Thyroid gland (tissue), 4 donors: ENCODE measurements at regions not wholly inside any gene's neighbourhood (a gene's known extent, or its start where the extent isn't known, plus 50 kb on each side); places are given as distances from the start of the nearest gene placed in this dataset.

Source experiments
- POLR2A ChIP-seq, 2 donors: fragments of 450-650 bp; IDR thresholded peaks; one replicate each; pipeline ENCODE4 v1.6.1; 2017; ENCODE audit warnings: antibody characterized with exemption in 2 of 2, mild to moderate bottlenecking in 2 of 2, moderate library complexity in 1 of 2
- TF ChIP-seq, protein P1 (sequence below), 6 experiments: fragments of 200-600 bp in 3 of 6; fragments of 450-650 bp in 3 of 6; sonication (generic) in 3 of 6; IDR thresholded peaks; one replicate each; pipeline ENCODE4 v1.5.1; 2016 to 2019; ENCODE audit warnings: antibody characterized with exemption in 6 of 6, mild to moderate bottlenecking in 2 of 6, inconsistent platforms in 1 of 6, moderate library complexity in 1 of 6

GRCh38 chr6:74065705-74066104 lies 369.7 kb downstream of the CD109 start:
- no peak for TF ChIP-seq POLR2A (IDR thresholded peaks at IDR 0.05)
- TF ChIP-seq, protein P1, sequence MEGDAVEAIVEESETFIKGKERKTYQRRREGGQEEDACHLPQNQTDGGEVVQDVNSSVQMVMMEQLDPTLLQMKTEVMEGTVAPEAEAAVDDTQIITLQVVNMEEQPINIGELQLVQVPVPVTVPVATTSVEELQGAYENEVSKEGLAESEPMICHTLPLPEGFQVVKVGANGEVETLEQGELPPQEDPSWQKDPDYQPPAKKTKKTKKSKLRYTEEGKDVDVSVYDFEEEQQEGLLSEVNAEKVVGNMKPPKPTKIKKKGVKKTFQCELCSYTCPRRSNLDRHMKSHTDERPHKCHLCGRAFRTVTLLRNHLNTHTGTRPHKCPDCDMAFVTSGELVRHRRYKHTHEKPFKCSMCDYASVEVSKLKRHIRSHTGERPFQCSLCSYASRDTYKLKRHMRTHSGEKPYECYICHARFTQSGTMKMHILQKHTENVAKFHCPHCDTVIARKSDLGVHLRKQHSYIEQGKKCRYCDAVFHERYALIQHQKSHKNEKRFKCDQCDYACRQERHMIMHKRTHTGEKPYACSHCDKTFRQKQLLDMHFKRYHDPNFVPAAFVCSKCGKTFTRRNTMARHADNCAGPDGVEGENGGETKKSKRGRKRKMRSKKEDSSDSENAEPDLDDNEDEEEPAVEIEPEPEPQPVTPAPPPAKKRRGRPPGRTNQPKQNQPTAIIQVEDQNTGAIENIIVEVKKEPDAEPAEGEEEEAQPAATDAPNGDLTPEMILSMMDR (IDR thresholded peaks at IDR 0.05) = no peak
